HG03064 (cell line): ENCODE measurements at regions not wholly inside any gene's neighbourhood (a gene's known extent, or its start where the extent isn't known, plus 50 kb on each side); places are given as distances from the start of the nearest gene placed in this dataset.

ENCODE experiments used
- ATAC-seq: cut with Tn5 transposase; IDR thresholded peaks from one replicate; pipeline ENCODE4 v1.9.1; 2021; ENCODE audit warnings: low read depth; ENCODE audit not compliant: unreplicated experiment

GRCh38 chr20:48469026-48469425 is 358.8 kb downstream of the PREX1 start:
- ATAC-seq: no peak

DNA sequence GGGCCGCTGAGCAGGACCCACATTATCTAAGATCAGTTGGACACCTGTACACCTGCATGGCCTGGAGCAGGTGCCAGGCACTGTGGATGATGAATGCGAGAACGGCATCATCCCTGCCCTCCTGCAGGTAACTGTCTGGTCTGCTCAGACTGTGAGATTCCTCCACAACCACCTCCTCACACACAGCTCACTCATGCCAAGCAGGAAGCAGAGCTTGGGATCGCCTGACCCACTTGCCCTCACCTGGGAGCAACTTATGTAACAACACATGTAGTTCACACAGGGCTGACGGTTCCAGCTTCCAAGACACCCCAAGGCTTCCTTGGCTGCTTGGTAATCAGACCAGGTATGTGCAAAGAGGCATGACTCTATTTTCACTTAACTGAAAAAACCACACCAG is 359.2 kb downstream of the PREX1 start:
- ATAC-seq: no peak

DNA sequence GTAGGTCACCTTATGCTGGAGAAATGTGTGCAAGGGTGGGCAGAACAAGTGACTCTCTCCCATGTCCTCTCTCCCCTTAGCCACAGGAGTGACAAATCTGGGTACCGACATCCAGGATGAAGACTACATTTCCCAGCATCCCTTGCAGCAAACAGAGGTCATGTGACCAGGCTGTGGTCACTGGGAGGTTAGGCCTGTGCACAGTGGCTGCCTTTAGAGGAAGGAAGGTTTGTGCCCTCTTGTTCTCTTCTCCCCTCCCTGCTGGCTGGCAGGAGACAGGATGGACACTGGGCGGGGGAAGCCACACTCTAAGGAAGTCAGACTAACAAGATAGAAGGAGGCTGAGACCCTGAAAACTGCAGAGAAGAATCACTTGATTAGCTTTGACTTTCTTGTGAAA is 360.2 kb downstream of the PREX1 start:
- no peak for ATAC-seq

- no peak for ATAC-seq
Observed at GRCh38 chr20:48465271-48465670, 362.5 kb downstream of the PREX1 start.

GRCh38 chr20:48463916-48464315 is 363.9 kb downstream of the PREX1 start:
- ATAC-seq: no peak

- ATAC-seq: no peak
Observed at GRCh38 chr20:48463096-48463720, 364.6 kb downstream of the PREX1 start.

DNA sequence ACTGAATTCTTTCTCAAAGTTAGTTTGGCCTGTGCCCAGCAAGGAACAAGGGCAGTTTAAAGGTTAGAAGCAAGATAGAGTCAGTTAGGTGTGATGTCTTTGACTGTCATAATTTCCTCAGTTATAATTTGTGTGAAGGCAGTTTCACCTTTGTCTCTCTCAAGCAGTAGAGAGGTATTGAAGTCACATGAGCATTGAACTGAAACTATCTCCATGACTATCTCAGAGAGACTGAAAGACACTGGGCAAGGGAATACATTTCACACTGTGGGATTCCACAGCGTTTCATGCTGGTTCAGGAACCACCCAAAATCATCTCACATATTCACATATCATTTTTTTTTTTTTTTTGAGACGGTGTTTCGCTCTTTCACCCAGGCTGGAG is 366.1 kb downstream of the PREX1 start:
- ATAC-seq: no peak

DNA sequence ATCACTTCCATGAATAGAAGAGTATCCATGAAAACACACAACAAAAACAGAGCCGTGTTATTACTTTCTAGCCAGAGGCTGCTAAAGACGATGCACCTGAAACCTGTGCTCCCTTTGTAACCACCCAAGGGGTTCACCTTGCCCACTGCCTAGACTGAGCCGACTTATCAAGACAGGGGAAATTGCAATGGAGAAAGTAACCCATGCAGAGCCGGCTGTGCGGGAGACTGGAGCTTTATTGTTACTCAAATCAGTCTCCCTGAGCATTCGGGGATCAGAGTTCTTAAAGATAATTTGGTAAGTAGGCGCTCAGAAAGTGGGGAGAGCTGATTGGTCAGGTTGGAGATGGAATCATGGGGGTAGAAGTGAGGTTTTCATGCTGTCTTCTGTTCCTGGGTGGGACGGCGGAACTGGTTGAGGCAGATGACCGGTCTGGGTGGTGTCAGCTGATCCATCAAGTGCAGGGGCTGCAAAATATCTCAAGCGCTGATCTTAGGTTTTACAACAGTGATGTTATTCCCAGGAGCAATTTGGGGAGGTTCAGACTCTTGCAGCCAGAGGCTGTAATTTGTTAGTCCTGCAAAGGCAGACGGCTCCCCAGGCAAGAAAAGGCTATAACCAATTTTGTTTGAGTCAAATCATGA is 366.6 kb downstream of the PREX1 start:
- no peak for ATAC-seq

- no peak for ATAC-seq
Observed at GRCh38 chr20:48460681-48461080, 367.1 kb downstream of the PREX1 start.

DNA sequence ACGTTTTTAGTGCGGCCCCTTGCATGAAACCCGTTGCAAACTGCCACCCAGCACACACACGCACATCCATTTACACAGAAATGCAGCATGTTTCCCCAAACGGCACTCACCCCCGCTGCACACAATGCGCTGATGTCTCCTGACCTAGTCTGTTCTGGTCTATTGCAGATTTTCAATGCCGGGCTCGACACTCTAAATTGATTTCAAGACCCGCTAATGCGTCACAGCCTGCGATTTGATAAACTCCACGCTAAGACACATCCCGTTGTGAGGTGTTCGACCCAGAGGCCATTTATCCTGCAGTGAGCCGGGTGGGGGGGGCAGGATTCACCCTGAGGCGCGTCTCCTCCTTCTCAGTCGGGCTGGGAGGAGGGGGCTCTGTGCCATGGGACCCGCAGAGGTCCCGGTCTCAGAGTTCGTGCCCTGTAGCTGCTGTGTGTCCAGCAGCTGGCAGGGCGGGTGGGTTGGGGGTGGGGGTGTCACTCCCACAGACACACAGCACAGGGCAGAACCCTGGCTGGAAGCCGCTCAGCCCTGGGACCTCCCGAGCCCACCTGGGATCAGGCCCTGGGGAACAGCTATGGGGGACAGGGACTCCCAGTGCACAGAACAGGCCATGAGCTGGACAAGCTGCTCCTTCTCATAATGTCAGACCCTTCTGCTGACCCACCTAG is 367.9 kb downstream of the PREX1 start:
- ATAC-seq: no peak

DNA sequence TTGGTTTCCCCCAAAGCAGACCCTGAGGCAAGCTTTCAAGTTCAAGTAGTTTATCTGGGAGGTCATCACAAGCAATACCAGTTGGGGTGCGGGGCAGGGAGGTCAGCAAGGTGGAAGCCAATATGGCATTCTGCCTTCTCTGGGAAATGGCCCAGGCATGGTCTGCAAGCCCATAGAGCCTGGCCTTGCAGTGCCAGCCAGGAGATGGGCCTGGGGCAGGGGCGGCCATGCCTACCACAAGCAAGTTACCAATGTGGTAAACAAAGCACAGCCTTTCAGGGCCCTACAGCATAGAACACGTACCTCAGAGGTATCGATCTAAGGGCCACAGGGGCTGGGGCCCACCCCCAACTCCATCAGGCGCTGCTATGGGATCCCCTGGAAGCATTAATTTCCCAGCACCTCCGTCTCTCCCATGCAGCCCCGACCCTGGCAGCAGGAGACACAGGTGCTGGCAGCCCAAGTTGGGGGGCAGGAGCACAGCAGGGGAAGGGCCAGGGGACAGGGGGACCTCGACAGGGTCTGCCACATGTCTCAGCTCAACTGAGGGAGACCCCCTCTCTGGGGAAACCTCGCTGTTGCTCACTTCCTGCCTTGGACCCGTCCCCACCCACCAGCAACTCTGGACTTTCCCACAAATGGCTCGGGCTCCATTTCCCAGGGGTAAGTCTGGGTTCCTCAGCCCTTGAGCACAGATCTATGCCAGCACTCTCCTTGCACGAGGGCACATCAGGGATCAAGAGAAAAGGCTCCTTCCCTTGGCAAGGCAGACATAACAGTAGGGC is 369.0 kb downstream of the PREX1 start:
- no peak for ATAC-seq

DNA sequence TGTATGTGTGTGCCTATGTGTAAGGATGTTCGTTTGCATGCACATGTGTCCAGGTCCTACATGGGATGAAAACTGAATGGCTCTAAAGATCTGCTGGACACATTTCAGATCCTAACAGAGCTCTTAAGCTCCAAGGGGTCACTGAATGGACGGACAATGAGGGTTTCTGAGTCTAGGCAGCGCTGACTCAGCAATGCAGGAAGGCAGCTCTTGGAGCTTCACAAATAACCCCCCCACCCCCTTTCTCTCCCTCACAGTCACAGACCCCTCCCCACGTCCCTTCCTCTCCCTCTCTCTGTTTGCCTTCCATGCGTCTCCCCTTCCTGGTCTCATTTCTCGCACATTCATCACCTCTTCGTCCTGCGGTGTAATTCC is 369.8 kb downstream of the PREX1 start:
- ATAC-seq: no peak

DNA sequence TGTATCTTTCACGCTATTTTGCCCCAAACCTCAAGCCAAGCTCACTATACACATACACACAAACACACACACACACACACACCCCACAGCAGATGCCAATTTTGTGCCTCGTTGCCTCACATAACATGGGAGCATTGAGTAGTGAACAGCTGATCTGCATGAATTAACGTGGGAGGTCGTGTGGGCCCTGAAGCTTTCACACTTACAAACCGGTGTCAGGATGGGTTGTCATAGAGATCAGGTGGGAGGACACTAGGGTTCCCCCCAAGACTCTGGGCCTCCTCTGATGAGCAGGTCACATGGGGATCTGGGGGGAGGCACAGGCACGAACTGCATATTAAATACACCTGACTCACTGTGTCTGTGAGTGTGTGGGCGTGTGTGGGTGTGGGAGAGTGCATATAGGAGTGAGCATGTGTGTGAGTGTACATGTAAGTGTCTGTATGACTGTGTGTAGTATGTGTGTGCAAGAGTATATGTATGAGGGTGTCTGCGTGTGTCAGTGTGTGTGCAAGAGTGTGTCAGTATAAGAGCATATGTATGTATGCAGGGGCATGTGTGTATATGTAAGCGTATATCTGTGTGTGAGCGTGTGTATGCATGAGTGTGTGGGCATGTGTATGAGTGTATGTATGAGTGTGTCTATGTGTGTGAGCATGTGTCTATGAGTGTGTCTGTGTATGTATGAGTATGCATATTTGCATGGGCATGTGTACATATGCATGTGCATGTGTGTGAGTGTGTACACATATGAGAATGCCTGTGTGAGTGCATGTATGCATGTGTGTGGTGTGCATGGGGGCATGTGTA is 370.4 kb downstream of the PREX1 start:
- ATAC-seq: no peak

GRCh38 chr20:48456366-48457192 is 371.2 kb downstream of the PREX1 start:
- ATAC-seq: no peak

GRCh38 chr20:48455651-48456365 is 372.0 kb downstream of the PREX1 start:
- no peak for ATAC-seq

DNA sequence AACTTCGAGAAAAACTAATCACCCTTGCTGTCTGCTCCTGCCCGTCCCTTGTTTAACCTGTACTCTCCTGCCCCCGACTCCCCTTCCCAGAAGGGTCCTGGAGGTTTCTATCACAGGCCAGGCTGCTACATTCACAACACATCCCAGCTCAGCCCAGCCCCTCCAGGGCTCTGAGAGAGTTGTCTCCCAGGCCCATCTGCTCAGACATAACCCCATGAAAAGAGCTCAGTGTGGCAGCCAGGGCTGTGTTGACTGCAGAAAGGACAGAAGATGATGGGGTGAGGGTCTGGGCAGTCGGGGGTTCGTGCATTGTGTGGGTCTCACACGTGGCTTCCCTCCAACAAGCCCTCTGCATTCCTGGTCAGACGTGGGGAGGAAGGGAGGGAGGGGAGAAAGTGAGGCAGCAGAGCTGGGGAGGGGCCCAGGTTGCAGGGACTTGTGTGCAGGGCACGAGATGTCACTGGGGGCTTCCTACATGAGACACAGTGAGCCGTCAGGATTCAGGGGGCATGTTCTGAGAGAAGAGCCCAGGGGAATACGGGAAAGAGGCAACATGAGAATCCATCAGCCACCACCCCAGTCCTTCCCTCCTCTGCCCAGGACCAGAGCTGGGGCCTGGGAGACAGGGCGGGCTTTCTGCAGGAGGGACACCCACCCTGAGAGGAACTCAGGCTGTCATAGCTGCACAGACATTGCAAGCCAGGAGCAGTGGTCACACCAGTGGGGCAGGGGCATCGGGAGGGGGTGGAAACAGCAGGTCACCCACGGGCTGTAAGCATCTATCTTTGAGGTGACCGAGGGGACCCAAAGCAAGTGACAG is 372.9 kb downstream of the PREX1 start:
- no peak for ATAC-seq

DNA sequence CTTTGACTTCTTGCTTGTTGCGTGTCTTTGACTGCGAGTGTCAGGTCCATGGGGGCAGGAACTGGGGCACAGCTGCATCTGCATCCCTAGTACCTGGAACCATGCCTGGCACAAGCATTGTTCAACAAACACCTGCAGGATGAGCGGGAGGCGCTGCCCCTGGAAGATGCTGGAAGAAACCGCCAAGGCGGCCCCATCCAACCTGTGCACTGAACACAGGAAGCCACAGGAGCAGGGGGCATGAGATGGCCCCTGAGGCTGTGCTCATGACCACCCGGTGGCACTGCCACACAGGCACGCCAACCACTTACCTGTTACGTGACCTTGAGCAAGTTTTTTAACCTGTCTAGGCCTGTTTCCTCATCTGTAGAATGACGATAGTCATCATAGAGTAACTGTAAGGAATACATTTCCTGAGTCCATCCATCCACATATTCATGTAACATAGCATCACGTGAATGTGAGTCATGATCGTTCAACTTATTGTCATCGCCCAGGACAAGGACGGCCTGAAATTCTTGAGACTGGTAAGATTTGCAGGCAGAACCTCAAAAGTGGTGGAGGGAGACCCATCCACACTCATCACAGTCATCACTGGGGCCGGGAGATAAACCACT is 374.2 kb downstream of the PREX1 start:
- no peak for ATAC-seq

- no peak for ATAC-seq
Observed at GRCh38 chr20:48451401-48451800, 376.4 kb downstream of the PREX1 start.
